GM12873 (cell line): ENCODE measurements at regions not wholly inside any gene's neighbourhood (a gene's known extent, or its start where the extent isn't known, plus 50 kb on each side); places are given as distances from the start of the nearest gene placed in this dataset.

Source experiments
- CTCF ChIP-seq: IDR thresholded peaks from 2 replicates; pipeline ENCODE4 v1.5.1; 2012; ENCODE audit warnings: low read depth, mild to moderate bottlenecking, moderate library complexity, low read length, control low read depth; ENCODE audit not compliant: insufficient read depth; ENCODE audit errors: missing control alignments

- no peak for TF ChIP-seq CTCF
Measured at GRCh38 chr3:64393193-64393592, 167.9 kb upstream of the PRICKLE2 start.

- no peak for TF ChIP-seq CTCF
Measured at GRCh38 chr3:64392001-64392400, 166.7 kb upstream of the PRICKLE2 start.

GRCh38 chr3:64390893-64391292, 165.6 kb upstream of the PRICKLE2 start:
- TF ChIP-seq CTCF: no peak

- TF ChIP-seq CTCF: no peak
Measured at GRCh38 chr3:64388886-64389285, 163.6 kb upstream of the PRICKLE2 start.

GRCh38 chr3:64387688-64388087, 162.4 kb upstream of the PRICKLE2 start:
- no peak for TF ChIP-seq CTCF

GRCh38 chr3:64385277-64385676, 160.0 kb upstream of the PRICKLE2 start:
- TF ChIP-seq CTCF: no peak

- TF ChIP-seq CTCF: no peak
Measured at GRCh38 chr3:64384561-64384960, 159.3 kb upstream of the PRICKLE2 start.
